Smooth muscle cell (in vitro differentiated cells): ENCODE measurements at regions not wholly inside any gene's neighbourhood (a gene's known extent, or its start where the extent isn't known, plus 50 kb on each side); places are given as distances from the start of the nearest gene placed in this dataset.
A peak's percentile ranks its signal among the peaks of the same experiment; 100 is the strongest.
"Not testable (repeated sequence)": the region's sequence is repeated elsewhere in the genome, so short reads cannot be mapped to it uniquely, and the experiment has no call there.

ENCODE experiments used
- DNase-seq: peaks from one replicate; lab custom pipeline; 2025; ENCODE audit not compliant: unreplicated experiment; lab: John Stamatoyannopoulos, UW
- H2AFZ ChIP-seq: fragments of 200-600 bp; sonication (generic); 2 replicates; pipeline ENCODE4 v1.6.0; 2016; ENCODE audit warnings: antibody characterized with exemption, low read depth, mild to moderate bottlenecking
- H3F3A ChIP-seq: fragments of 200-600 bp; sonication (generic); 2 replicates; pipeline ENCODE4 v1.6.0; 2017; ENCODE audit warnings: antibody characterized with exemption, low read depth
- H3K27ac ChIP-seq: fragments of 200-600 bp; sonication (generic); 2 replicates; pipeline ENCODE4 v1.5.1; 2016; ENCODE audit warnings: low read depth, mild to moderate bottlenecking
- H3K27me3 ChIP-seq: fragments of 200-600 bp; sonication (generic); 2 replicates; pipeline ENCODE4 v1.6.1; 2016; ENCODE audit warnings: low read depth, mild to moderate bottlenecking
- H3K36me3 ChIP-seq: fragments of 200-600 bp; sonication (generic); 2 replicates; pipeline ENCODE4 v1.5.1; 2016; ENCODE audit warnings: low read depth
- H3K4me1 ChIP-seq: fragments of 200-600 bp; sonication (generic); 2 replicates; pipeline ENCODE4 v1.5.1; 2016; ENCODE audit warnings: low read depth
- H3K4me2 ChIP-seq: fragments of 200-600 bp; sonication (generic); 2 replicates; pipeline ENCODE4 v1.6.0; 2016; ENCODE audit warnings: mild to moderate bottlenecking
- H3K4me3 ChIP-seq: fragments of 200-600 bp; sonication (generic); 2 replicates; pipeline ENCODE4 v1.5.1; 2016; ENCODE audit warnings: mild to moderate bottlenecking
- H3K79me2 ChIP-seq: fragments of 200-600 bp; sonication (generic); 2 replicates; pipeline ENCODE4 v1.6.0; 2016; ENCODE audit warnings: low read depth, mild to moderate bottlenecking
- H3K9ac ChIP-seq: fragments of 200-600 bp; sonication (generic); 2 replicates; pipeline ENCODE4 v1.6.0; 2016; ENCODE audit warnings: low read depth
- H3K9me3 ChIP-seq: fragments of 200-600 bp; sonication (generic); replicated peaks from 2 replicates; pipeline ENCODE4 v1.5.1; 2016; ENCODE audit warnings: low read depth
- H4K20me1 ChIP-seq: fragments of 200-600 bp; sonication (generic); 2 replicates; pipeline ENCODE4 v1.6.0; 2016; ENCODE audit warnings: low read depth
- WGBS: methylation state at CpG from one replicate; pipeline ENCODE4 v1.1.7; 2016; ENCODE audit warnings: low lambda C conversion rate; 5-methylcytosine and 5-hydroxymethylcytosine counted together
- TF ChIP-seq, protein P1 (sequence below): fragments of 200-600 bp; sonication (generic); IDR thresholded peaks from 2 replicates; pipeline ENCODE4 v1.5.1; 2017; ENCODE audit warnings: borderline replicate concordance, mild to moderate bottlenecking, antibody characterized with exemption; ENCODE audit not compliant: insufficient read depth, poor library complexity, severe bottlenecking

DNA sequence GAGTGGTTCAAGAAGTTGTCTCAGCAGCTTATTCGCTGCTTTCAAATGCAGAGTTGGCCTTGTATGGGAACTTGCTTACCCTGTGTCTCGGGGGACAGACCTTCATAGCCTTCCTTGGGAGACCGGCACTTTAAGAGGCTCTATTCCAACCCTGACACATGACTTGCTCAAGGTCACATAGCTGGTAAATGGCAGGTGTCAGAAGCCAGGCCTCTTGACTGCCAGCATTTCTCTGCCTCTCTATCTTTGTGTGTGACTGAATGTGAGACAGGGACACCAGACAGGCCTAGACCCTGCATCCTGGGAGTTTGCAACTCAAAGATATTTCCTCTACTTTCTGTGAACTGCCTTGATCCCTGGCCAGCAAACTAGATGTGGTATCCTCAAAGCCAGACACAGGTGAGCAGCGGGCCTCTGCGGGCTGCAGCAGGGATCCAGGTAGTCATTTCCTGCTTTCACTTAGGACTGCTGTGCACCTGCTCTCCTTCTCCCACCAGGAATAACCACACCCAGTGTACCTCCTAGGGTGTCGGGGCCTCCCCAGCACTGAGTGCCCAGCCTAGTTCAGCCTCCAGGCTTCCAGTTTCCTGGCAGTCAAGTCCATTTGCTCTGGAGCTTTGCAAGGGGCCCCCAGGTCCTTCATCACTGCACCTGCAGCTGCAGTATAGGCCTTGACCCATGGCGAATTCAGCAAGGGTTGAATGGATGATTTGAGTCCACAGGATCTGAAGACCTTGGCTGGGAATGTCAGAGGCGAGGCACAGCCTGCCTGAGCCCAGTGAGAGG is 116.6 kb upstream of the TNRC6C start:
- Histone ChIP-seq H3K27ac (no peak overlapping the region), H3F3A (peaks cover 9% of the 10 kb centered on the region), H3K27me3 (no peaks in the 10 kb centered on the region), H3K9me3 (no peaks in the 10 kb centered on the region), H3K4me1 (peaks cover 5% of the 10 kb centered on the region), H2AFZ (no peak overlapping the region), H4K20me1 (no peaks in the 10 kb centered on the region), H3K4me3 (no peak overlapping the region), H3K79me2 (no peaks in the 10 kb centered on the region), H3K9ac (no peak overlapping the region), H3K4me2 (no peak overlapping the region), H3K36me3 (no peaks in the 10 kb centered on the region)
- no peak for DNase-seq
- WGBS = 89% methylated on average over 8 of the region's 8 CpGs
- TF ChIP-seq, protein P1, sequence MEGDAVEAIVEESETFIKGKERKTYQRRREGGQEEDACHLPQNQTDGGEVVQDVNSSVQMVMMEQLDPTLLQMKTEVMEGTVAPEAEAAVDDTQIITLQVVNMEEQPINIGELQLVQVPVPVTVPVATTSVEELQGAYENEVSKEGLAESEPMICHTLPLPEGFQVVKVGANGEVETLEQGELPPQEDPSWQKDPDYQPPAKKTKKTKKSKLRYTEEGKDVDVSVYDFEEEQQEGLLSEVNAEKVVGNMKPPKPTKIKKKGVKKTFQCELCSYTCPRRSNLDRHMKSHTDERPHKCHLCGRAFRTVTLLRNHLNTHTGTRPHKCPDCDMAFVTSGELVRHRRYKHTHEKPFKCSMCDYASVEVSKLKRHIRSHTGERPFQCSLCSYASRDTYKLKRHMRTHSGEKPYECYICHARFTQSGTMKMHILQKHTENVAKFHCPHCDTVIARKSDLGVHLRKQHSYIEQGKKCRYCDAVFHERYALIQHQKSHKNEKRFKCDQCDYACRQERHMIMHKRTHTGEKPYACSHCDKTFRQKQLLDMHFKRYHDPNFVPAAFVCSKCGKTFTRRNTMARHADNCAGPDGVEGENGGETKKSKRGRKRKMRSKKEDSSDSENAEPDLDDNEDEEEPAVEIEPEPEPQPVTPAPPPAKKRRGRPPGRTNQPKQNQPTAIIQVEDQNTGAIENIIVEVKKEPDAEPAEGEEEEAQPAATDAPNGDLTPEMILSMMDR = no peak

DNA sequence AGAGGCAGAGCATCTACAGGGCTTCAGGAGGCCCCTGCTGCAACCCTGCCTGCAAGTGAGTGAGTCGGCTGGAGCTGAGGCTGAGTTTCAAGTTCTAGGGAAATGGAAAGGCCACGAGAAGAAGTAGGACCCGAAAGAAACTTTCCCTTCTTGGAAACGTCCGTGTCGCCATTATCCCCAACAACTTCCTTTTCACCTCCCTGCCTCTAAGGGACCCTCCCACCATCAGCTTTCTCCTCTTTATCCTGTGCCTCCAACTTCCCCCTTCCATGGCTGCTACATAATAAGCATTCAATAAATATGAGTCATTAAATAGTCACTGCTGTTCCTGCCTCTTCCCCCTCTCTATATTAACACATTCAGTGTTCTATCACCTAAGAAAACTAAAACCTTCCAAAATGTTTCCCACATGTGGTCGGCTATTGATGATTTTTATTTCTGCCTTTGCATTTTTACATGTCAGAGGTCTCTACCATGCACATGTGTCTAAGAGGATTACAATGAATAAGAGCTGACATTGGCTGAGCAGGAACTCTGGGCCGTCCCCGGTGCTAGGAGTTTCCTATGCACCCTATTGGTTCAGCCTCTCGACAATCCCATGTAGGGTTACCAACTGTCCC is 115.9 kb upstream of the TNRC6C start:
- no peak overlapping the region for H3K9ac ChIP-seq
- WGBS = 78% methylated on average over 10 of the region's 10 CpGs
- peaks cover 9% of the 10 kb centered on the region for H3F3A ChIP-seq
- no peak for DNase-seq
- H3K9me3 ChIP-seq = no peaks in the 10 kb centered on the region
- no peaks in the 10 kb centered on the region for H4K20me1 ChIP-seq
- H3K4me1 ChIP-seq = peaks cover 5% of the 10 kb centered on the region
- no peak overlapping the region for H2AFZ ChIP-seq
- TF ChIP-seq, protein P1 = no peak
- H3K27ac ChIP-seq = peak overlapping the region; percentile 73
- H3K4me2 ChIP-seq = peak overlapping the region; percentile 62
- no peak overlapping the region for H3K4me3 ChIP-seq
- no peaks in the 10 kb centered on the region for H3K36me3 ChIP-seq
- H3K27me3 ChIP-seq = no peaks in the 10 kb centered on the region
- no peaks in the 10 kb centered on the region for H3K79me2 ChIP-seq

GRCh38 chr17:77843255-77843895 is 115.1 kb upstream of the TNRC6C start:
- H3K4me2 ChIP-seq = peak overlapping the region; percentile 62
- WGBS = 64% methylated on average over 13 of the region's 13 CpGs
- peak overlapping the region; percentile 73 for H3K27ac ChIP-seq
- H3K4me3 ChIP-seq, H3K79me2 ChIP-seq, H3K4me1 ChIP-seq, H3K36me3 ChIP-seq, H3K9me3 ChIP-seq, H4K20me1 ChIP-seq, H3K27me3 ChIP-seq, H2AFZ ChIP-seq, DNase-seq, H3K9ac ChIP-seq, H3F3A ChIP-seq: not testable (repeated sequence)

GRCh38 chr17:77843896-77844295 is 114.6 kb upstream of the TNRC6C start:
- Histone ChIP-seq H3K4me3 (no peak overlapping the region), H3K36me3 (no peaks in the 10 kb centered on the region), H3K9ac (no peak overlapping the region), H3F3A (peaks cover 9% of the 10 kb centered on the region), H3K27me3 (no peaks in the 10 kb centered on the region), H3K9me3 (no peaks in the 10 kb centered on the region), H2AFZ (no peak overlapping the region), H4K20me1 (no peaks in the 10 kb centered on the region), H3K4me2 (peak overlapping the region; percentile 62), H3K27ac (peak overlapping the region; percentile 73), H3K79me2 (no peaks in the 10 kb centered on the region), H3K4me1 (peaks cover 5% of the 10 kb centered on the region)
- 64% methylated on average over 2 of the region's 2 CpGs for WGBS
- no peak for DNase-seq
- TF ChIP-seq, protein P1 = no peak
